ENCODE measurements at regions not wholly inside any gene's neighbourhood (a gene's known extent, or its start where the extent isn't known, plus 50 kb on each side); places are given as distances from the start of the nearest gene placed in this dataset.
A peak's percentile ranks its signal among the peaks of the same experiment; 100 is the strongest.
"Not testable (repeated sequence)": the region's sequence is repeated elsewhere in the genome, so short reads cannot be mapped to it uniquely, and the experiment has no call there.

DNA sequence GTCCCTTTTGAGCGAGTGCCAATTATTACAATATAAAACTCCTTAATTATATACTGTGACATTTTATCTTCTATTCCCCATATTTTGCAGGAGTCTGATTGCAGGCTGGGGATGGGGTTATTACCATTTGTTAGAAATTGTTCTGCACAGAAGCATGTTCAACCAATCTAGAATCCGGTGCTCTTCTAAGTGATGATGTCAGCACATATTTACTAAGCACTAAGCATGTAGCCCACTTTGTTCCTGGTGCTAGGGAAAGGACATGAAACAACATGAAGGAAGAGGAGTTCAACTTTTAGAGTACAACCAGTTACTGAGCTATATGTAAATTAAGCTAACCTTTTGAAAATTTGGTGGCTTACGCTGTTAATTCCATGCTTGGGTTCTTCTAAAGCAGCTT is 52.8 kb upstream of the IL1RAPL2 start:
- no peak for DNase-seq (ENCODE audit: low spot score)

DNA sequence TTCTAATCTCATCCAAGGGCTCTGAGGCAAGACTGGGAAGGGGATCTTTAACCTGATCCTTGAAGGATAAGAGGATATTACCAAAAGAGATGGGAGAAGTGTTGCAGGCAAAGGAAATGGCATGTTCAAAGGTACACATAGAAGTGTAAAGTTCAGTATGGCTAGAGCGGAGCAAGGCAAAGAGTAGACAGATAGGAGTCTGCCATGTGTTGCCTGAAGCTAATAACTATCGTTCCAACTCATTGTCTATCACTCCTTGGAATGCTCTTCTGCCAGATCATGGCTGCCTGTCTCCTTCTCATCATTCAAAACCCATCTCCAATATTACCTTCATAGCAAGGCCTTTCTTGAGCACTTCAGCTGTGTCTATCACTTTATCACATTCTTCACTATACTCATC is 55.2 kb upstream of the IL1RAPL2 start:
- no peak for DNase-seq (ENCODE audit: low spot score)

DNA sequence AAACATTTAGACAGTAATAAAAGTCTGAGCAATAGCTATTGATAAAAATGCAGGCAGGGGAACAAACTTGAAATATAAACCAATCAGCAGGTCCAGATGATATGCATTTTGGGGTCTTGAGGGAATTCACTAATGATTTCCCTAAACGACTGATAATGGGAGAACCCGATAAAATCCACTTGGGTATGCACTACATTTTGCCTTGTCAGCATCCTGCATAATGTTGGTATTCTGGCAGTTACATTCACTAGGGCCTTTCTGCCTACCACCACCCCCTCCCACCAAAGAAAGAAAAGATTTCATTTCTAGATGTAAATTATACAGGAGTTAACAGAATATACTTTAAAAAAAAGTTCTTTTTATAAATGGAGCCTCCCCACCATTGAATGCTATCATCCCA is 63.5 kb upstream of the IL1RAPL2 start:
- DNase-seq (ENCODE audit: low spot score): no peak

DNA sequence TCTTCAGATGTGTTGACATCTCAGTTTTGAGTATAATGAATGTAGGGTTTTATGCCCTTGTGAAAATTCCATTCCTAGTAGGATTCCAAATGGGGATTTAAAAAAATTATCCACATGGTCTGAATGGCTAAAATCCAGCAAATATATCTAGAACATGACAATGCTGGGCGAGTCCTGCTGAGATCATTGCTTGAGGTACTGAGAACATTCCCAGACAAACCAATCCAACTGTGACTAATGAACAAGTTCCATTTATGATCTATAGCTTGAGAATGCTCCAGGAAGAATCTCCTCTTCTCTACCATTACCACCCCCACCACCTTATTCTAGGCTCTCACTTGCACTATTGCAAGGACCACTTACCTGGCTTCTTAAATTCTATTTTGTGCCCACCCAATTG is 77.2 kb upstream of the IL1RAPL2 start:
- DNase-seq (ENCODE audit: low spot score): no peak

DNA sequence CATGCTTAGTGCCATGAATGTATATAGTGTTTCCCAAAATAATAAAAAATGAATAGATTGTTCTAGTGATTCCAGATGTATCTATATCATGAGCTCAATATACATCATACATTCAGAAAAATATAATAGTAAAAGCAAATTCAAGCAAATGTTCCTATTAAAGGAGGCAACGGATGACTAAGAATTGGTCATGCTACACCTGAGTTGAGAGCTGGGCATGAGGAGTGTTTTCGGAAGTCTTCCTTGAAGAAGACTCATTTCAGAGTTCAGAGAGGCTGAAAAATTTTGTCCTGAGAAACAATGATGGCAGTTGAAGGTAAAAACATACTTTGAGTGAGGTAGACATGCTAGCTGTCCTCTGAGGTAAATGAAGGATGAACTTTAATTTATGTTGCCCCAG is 79.3 kb upstream of the IL1RAPL2 start:
- no peak for DNase-seq (ENCODE audit: low spot score)

DNA sequence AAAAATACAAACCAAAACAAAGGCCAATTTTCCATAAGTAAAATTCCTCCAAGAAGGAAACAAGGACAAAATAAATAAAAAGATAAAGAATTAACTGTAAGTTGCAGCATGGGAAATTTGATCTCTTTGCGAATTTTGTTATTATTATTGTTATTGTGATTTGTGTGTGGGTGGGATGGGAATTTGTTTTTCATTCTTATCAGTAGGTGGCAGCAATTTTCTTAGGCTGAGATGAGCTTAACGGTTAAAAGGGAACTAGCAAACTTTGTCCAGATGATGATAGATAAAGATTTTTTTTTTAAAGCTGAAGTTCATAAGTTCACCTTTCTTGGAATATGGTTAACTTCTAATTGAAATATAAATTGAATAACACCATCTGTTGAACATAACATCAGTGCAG is 83.2 kb upstream of the IL1RAPL2 start:
- peak; percentile 4 for DNase-seq (ENCODE audit: low spot score)

DNA sequence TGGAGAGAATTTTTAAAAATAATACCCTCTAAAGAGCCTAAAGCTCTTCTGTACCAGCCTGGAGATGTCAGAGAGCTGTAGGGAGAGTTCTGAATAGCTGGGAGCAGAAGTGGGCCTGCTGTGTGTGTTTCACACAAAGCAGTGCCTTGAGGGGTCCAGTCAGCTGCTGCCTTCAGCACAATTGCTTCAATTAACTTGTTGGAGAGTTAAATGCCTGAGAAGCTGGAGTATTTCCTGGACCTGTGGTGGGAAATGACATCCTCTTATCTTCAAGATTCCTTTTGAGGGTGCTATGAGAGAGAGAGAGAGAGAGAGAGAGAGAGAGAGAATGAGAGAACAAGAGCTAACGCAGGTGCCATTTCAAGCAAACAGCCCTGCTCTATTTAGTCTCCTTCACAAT is 96.2 kb upstream of the IL1RAPL2 start:
- no peak for DNase-seq (ENCODE audit: low spot score)

DNA sequence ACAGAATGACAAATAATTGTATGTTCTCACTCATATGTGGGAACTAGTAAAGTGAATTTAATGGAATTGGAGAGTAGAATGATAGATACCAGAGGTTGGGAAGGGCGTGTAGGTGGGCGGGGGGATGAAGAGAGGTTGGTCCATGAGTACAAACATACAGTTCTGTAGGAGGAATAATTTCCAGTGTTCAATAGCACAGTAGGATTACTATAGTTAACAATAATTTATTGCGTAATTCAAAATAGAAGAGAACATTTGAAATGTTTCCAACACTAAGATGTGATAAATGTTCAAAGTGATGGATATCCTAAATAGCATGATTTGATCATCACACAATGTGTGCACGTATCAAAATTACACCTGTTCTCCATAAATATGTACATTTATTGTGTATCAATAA is 106.2 kb upstream of the IL1RAPL2 start:
- no peak for DNase-seq (ENCODE audit: low spot score)

DNA sequence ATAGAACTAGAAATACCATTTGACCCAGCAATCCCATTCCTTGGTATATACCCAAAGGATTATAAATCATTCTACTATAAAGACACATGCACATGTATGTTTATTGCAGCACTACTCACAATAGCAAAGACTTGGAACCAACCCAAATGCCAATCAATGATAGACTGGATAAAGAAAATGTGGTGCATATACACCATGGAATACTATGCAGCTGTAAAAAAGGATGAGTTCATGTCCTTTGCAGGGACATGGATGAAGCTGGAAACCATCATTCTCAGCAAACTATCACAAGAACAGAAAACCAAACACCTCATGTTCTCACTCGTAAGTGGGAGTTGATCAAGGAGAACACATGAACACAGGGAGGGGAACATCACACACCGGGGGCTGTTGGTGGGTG is 108.9 kb upstream of the IL1RAPL2 start:
- not testable (repeated sequence) for DNase-seq (ENCODE audit: low spot score)

DNA sequence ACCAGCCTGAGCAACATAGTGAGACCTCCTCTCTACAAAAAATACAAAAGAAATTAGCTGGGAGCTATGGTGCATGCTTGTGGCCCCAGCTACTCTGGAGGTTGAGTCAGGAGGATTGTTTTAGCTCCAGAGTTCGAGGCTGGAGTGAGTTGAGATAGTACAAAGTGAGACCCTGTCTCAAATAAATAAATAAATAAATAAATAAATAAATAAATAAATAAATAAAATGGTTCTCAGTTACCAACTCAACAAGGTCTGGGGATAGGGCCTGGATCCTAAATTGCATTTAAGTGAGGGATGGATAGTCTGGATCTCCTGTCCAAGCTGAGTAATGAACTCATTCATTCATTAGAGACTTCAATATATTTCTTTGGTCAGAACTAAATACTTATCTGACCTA is 115.7 kb upstream of the IL1RAPL2 start:
- no peak for DNase-seq (ENCODE audit: low spot score)

DNA sequence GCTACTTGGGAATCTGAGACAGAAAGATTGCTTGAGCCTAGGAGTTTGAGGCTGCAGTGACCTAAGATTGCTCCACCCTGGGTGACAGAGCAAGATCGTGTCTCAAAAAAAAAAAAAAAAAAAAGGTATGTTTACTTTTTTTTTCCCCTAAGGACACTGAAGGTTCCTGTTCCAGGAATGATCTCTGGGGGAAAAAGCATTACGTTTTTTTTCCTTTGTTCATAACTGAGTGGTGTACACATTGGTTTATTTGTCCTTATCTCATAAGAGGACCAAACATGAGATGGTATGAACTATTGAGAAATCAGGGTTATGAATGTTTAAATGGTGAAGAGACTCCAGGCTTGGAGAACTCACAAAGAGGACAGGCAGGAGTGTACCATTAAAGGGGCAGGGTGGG is 120.4 kb upstream of the IL1RAPL2 start:
- DNase-seq (ENCODE audit: low spot score): no peak

DNA sequence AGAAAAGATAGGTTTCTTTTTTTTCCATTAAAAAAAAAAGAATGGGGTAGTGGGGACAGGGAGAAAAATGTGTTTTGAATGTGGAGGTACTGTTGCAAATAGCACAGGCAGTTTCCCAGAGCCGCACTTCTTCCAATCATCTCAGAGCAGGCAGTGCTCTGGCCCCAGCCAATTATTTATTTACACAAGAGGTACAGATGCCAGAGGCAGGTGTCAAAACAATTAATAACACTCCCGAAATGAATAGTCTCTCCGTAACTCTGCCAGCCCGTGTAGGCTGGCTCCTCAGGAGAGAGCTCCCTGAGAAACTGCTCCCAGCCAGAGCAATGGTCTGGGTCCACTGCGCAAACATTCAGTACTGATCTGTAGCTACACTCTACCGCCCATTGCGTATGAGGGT is 130.8 kb upstream of the IL1RAPL2 start:
- DNase-seq (ENCODE audit: low spot score): no peak

DNA sequence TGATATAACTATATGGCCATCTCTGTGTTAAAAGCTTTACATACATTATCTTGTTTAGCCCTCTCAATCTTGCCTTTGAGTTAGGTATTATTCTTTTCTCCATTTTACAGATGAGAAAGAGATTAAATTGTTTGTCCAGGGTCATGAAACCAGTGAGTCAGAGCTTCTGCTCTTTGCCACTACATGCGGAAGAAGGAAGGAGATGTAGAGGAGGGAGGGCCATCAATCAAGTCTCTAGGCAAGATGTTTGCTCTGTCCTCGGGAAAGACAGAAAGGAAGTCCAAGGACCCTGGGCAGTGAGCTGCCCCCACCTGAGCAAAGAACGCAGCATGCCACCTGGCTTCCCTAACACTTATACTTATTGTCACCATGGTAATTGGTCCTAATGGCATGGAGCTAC is 133.7 kb upstream of the IL1RAPL2 start:
- DNase-seq (ENCODE audit: low spot score): no peak

DNA sequence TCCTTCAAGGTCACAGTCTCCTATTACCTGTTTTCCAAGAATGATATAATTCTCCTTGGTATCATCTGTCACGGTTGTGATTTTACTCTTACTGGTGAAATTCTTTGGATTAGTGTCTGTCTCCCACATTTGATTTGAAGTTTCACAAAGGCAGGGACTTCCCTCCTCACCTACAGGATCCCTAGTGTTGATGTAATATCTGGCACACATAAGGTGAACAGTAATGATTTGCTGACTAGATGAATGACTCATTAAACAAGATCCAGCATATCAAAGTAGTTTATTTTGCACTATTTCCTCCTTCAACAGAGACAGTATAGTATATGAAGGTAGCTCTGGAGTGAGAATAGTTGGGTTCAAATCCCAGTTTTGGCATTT is 135.3 kb upstream of the IL1RAPL2 start:
- no peak for DNase-seq (ENCODE audit: low spot score)

DNA sequence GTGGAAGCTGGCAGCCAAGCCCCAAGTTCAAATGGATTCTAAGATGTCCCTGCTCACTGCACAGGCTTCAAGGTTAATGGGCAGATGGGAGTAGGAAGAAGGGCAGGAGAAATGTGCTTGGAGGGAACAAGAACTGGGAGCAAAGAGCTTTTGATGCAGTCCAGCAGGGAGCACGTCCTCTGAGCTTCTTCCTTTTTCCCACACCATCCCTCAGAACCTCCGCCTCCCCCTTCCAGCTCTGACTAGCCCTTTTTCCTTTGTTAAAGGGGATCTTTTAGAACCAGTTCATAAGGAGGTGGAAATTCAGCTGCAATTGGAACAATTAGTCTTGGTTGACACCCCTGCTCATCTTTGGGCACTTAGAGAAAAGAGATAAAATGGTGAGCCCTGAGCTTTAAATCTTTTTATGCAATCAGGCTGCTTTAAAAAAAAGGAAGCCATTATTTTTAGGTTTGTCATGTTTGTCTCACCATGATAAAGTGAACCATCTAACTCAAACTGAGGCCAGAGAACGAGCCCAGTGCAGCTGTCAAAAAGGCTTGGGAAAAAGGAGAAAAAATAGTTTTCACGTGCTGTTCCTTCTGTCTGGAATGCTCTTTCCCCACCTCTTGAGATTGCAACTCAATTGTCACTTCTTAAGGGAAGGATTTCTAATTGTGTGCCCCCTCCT is 135.8 kb upstream of the IL1RAPL2 start:
- DNase-seq (ENCODE audit: low spot score): no peak

DNA sequence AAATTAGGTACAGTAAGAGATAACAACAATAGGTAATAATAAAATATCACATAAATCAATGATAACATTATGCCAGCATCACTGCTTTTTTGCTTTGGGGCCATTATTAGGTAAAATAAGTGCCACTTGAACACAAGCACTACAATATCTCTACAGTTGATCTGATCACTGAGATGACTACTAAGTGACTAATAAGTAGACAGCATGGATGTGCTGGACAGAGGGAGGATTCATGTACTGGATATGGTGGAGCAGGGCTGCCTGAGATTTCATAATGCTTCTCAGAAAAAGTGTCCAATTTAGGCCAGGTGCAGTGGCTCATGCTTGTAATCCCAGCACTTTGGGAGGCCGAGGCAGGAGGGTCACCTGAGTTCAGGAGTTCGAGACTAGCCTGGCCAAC is 137.8 kb upstream of the IL1RAPL2 start:
- no peak for DNase-seq (ENCODE audit: low spot score)

DNA sequence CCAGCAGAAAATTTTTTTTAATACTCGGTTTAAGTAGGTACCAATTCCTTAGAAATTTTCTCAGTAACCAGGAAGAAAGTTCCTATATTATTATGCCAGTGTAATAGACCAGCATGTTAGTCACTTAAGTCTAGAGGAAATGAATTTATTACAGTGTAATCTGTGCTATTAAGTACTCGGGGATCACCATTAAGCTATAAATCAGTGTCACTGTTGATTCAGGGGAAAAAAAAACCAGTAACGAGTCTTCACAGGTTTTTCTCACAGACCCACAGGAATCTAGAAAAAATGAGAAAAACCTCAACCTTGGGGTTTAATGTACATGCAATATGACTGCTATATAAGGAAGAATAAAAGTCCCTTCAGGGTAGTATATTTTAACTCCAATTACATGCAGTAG is 138.3 kb upstream of the IL1RAPL2 start:
- no peak for DNase-seq (ENCODE audit: low spot score)

DNA sequence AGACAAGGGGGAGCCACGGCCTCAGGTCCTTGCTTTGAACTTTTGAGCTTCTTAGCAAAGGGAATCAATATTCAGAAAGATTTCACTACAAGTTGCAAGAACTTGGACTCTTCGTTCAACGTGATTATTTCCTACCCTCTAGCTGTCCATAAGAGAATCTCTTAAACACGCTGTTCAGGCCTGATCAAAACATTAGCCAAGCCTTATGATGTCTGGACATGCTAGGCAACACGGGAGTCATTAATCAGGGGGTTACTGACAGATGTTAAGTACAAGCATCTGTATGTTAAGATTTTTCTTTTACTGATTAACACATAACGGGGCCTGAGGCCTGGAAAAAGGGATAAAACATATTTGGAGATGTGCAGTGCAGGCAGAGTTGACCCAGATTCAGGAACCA is 138.9 kb upstream of the IL1RAPL2 start:
- no peak for DNase-seq (ENCODE audit: low spot score)

DNA sequence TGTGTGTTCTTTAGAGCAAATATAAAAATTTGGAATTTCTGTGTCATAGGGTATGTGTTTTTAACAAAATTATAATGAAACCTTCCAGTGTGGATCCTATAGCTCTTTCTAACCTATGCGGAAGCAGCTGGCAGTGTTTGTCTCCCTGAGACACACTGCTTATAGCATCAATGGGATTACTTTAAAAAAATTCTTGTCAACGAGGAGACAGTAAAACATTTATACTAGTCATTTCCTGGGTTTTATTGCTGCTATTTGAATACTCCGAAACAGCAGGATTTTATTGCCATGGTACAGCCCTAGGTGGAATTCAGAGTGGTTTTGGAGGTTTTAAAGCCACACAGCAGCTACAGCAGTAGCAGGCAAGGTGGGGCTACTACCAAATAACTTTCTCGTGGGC is 145.1 kb upstream of the IL1RAPL2 start:
- DNase-seq (ENCODE audit: low spot score): no peak

DNA sequence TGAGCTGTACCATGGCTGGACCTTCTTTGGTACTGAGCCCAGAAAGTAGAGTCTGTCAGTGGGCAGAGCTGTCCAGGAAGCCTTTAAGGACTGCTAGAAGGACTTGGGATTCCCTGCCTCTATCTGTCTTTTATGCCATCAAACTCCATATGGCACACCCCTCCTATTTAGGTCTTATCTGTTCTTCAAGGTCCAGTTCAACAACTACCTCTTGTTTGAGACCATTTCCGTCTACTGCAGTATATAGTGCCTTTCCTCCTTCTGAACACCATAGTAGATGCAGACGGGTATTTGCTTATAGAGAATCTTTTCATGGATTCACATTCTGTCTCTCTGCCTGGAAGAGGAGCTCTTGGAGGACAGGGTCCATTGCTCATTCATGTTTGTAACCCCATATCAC is 146.1 kb upstream of the IL1RAPL2 start:
- no peak for DNase-seq (ENCODE audit: low spot score)

DNA sequence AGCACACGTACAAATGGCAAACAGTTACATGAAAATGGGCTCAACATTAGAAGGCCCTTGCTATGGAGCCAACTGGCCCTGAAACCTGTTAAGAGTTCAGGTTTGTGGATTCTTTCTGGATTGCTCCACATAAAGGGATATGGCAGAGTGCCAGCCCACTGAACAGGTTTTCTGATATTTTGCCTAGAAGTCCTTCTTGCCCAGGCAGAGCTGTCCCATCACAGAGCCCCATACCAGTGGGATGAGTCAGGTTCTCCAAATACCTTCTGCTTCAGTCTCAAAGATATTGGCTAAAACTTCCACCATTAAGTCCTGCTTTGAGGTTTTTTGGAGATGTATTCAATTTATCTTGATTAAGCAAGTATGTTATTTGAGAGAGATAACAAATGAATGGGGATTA is 146.8 kb upstream of the IL1RAPL2 start:
- DNase-seq (ENCODE audit: low spot score): no peak

DNA sequence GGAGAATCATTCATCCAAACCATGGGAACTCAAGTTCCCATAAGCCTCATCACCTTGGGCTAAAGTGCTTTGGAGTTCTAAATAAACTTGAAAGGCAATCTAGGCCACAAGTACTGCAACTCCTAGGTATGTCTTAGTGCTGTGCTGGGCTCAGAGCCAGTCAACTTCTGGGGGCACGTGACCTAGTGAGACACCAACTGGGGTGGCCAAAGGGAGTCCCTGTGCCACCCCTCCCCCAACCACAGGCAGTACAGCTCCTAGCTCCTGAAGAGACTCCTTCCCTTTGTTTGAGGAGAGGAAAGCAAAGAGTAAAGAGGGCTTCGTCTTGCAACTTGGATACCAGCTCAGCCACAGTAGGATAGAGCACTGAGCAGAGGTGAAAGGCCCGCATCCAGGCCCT is 154.2 kb upstream of the IL1RAPL2 start:
- no peak for DNase-seq (ENCODE audit: low spot score)

DNA sequence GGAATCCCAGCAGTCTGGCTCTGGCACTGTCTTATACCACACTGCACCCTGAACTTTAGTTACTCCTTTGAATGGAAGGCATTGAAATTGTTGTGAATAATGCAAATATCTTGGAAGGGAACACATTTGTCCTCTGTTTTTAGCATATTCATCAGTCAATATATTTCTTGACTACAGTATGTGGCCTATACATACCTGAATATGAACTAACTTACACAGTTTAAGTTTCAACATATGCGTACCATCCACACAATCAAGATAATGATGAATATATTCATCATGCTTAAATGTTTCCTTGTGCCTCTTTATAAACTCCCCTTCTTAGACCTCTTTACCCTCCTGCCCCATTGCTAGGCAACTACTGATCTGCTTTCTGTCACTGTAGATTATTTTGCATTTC is 145.7 kb upstream of the ESX1 start:
- no peak for DNase-seq (ENCODE audit: low spot score)

DNA sequence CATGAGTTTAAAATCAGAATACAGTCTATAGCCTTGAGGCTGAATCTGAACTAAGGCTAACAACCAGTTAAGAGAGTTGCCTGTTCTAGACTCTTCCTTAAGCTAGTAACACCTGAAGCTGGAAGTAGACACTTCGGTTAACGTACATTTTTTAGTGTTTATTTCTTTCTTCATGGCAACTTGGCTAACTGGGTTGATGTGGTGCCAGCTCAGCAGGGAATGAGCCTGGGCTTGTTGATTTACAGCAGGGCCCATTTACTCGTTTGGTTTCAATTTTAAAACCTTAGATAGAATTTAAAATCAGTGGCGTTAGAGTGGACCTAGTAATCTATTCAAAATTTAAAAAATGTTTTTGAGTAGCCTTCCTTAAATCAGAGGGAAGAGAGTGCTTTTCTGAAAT is 137.6 kb upstream of the ESX1 start:
- DNase-seq (ENCODE audit: low spot score): no peak

DNA sequence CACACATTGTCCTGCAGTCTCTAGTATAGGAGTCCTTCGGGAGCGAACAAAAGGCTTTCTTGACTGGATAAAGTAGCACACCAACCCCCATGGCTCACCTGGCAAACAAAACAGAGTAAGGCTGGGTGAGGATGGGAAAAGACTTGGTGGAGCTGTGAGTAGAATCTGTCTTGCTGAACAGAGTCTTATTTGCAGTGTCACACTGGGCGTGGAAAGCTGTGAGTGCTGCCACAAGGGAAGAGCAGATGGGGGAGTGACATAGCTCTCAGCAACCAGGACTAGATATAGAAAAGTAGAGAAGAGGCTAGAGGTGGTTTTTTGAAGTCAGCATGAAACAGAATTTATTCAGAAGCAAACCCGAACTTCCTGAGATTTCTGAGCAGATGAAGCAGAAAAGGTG is 137.2 kb upstream of the ESX1 start:
- DNase-seq (ENCODE audit: low spot score): no peak
